ENCODE measurements at regions not wholly inside any gene's neighbourhood (a gene's known extent, or its start where the extent isn't known, plus 50 kb on each side); places are given as distances from the start of the nearest gene placed in this dataset.

DNA sequence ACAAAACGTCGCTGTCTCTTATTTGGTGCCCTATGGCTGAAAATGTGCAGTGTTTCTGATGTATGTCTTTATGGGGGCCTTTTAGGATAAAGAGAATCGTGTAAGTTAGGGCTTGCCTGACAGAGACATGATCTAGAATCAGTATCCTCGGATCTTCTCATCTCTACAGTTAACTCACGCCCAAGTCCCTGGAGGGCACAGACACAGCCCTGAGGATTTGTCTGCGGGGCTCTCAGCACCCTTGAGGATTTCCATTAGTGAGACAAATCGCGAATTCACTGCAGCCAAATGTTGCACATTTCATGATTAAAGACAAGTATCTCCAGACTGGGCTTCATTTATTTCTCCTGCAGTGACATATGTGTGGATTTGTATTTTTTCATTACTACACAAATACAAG, 552.7 kb downstream of the C6orf118 start:
- TF ChIP-seq, protein P1, sequence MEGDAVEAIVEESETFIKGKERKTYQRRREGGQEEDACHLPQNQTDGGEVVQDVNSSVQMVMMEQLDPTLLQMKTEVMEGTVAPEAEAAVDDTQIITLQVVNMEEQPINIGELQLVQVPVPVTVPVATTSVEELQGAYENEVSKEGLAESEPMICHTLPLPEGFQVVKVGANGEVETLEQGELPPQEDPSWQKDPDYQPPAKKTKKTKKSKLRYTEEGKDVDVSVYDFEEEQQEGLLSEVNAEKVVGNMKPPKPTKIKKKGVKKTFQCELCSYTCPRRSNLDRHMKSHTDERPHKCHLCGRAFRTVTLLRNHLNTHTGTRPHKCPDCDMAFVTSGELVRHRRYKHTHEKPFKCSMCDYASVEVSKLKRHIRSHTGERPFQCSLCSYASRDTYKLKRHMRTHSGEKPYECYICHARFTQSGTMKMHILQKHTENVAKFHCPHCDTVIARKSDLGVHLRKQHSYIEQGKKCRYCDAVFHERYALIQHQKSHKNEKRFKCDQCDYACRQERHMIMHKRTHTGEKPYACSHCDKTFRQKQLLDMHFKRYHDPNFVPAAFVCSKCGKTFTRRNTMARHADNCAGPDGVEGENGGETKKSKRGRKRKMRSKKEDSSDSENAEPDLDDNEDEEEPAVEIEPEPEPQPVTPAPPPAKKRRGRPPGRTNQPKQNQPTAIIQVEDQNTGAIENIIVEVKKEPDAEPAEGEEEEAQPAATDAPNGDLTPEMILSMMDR (IDR thresholded peaks at IDR 0.05; ENCODE audit: low read depth, low read length), result no peak
- no peak for TF ChIP-seq EZH2phosphoT487 (IDR thresholded peaks at IDR 0.05; ENCODE audit: low read depth)
